ENCODE measurements at regions not wholly inside any gene's neighbourhood (a gene's known extent, or its start where the extent isn't known, plus 50 kb on each side); places are given as distances from the start of the nearest gene placed in this dataset.

- DNase-seq (ENCODE audit: low spot score in 2 of 2): no peak
- H3K36me3 Mint-ChIP-seq (ENCODE audit: insufficient read depth): peaks cover 2% of the 10 kb centered on the region
Observed at GRCh38 chr3:180294282-180295027, 257.7 kb upstream of the PEX5L start.

DNA sequence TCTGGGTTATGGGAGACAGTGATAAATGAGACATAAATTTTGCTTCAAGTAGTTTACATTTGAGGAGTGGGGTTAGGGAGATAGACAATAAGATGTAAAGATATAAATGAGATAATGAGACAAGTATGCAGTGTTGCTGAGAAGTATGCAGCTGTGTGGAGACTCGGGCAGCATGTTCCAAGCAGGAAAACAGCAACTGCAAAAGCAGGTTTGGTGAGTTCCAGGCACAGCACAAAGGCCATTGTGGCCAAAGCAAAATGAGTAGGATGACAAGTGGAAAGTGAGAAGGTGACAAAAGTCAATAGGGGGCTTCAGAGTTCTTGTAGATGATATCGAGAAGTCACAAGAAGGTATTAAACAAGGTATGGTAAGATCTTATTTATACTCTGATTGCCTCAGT lies 259.1 kb upstream of the PEX5L start:
- no peak overlapping the region for H3K4me3 Mint-ChIP-seq
- H3K27me3 Mint-ChIP-seq: no peaks in the 10 kb centered on the region
- H3K36me3 Mint-ChIP-seq (ENCODE audit: insufficient read depth): no peaks in the 10 kb centered on the region
- peaks cover 7% of the 10 kb centered on the region for H3K9me3 Mint-ChIP-seq
- ATAC-seq (replicated peaks; ENCODE audit: extremely low read depth, poor library complexity, severe bottlenecking) (no peak), DNase-seq (ENCODE audit: low spot score in 2 of 2) (no peak)
- H3K4me1 Mint-ChIP-seq: no peaks in the 10 kb centered on the region
- H3K27ac Mint-ChIP-seq (ENCODE audit: low read depth): no peak overlapping the region

More at GRCh38 chr3:180294282-180295027, 257.7 kb upstream of the PEX5L start:
- H3K4me3 Mint-ChIP-seq: no peak overlapping the region
- H3K9me3 Mint-ChIP-seq: peaks cover 11% of the 10 kb centered on the region
- no peak overlapping the region for H3K27ac Mint-ChIP-seq (ENCODE audit: low read depth)
- no peaks in the 10 kb centered on the region for H3K4me1 Mint-ChIP-seq
- ATAC-seq (replicated peaks; ENCODE audit: extremely low read depth, poor library complexity, severe bottlenecking): no peak
- no peaks in the 10 kb centered on the region for H3K27me3 Mint-ChIP-seq

- Mint-ChIP-seq H3K27ac (ENCODE audit: low read depth) (no peak overlapping the region), H3K36me3 (ENCODE audit: insufficient read depth) (no peaks in the 10 kb centered on the region), H3K4me1 (no peaks in the 10 kb centered on the region), H3K27me3 (no peaks in the 10 kb centered on the region), H3K9me3 (peaks cover 6% of the 10 kb centered on the region), H3K4me3 (no peak overlapping the region)
- ATAC-seq (replicated peaks; ENCODE audit: extremely low read depth, poor library complexity, severe bottlenecking): no peak
- no peak for DNase-seq (ENCODE audit: low spot score in 2 of 2)
Observed at GRCh38 chr3:180296971-180297370, 260.2 kb upstream of the PEX5L start.

DNA sequence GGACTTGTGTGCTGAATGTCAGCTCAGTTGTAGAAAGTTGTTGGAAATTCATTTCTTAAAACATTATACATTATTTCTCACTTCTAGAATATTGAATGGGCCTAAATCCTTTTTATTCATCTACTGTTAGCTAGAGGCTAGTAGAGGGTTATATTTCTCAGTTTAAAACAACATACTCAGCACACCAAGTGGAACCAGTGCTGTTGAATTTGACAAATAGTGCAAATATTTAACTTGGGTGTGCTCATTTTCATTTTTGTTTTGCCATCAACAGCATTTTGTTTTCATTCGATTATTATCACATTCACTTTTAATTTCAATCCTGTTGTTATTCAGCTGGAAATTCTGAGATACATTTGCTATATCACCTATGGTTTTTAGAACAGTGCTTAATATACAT lies 269.4 kb upstream of the PEX5L start:
- Mint-ChIP-seq H3K9me3 (no peaks in the 10 kb centered on the region), H3K27ac (ENCODE audit: low read depth) (no peak overlapping the region), H3K4me3 (no peak overlapping the region), H3K36me3 (ENCODE audit: insufficient read depth) (no peaks in the 10 kb centered on the region), H3K4me1 (no peaks in the 10 kb centered on the region), H3K27me3 (no peaks in the 10 kb centered on the region)
- DNase-seq (ENCODE audit: low spot score in 2 of 2) (no peak), ATAC-seq (replicated peaks; ENCODE audit: extremely low read depth, poor library complexity, severe bottlenecking) (no peak)

DNA sequence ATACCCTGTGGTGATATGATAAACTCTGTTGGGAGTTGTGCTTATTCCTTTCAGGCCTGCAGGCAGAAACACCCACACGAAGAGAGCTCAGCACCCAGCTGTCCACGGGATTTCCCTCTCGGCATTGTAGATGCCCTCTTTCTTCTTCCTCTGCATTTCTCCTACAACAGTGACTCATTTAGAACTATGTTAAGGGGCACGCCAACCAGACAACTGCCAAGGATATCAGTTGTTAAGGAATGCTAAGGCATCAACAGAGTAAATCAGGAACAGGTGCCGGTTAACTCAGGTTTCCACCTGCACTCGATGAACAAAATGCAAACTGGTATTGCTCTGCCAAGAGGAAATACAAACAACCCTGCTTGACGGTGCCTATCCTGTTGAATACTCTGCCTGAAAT lies 270.0 kb upstream of the PEX5L start:
- H3K27me3 Mint-ChIP-seq: no peaks in the 10 kb centered on the region
- no peak overlapping the region for H3K4me3 Mint-ChIP-seq
- H3K9me3 Mint-ChIP-seq: no peaks in the 10 kb centered on the region
- no peaks in the 10 kb centered on the region for H3K36me3 Mint-ChIP-seq (ENCODE audit: insufficient read depth)
- no peak overlapping the region for H3K27ac Mint-ChIP-seq (ENCODE audit: low read depth)
- no peaks in the 10 kb centered on the region for H3K4me1 Mint-ChIP-seq
- DNase-seq (ENCODE audit: low spot score in 2 of 2) (no peak), ATAC-seq (replicated peaks; ENCODE audit: extremely low read depth, poor library complexity, severe bottlenecking) (no peak)

GRCh38 chr3:180311242-180311641 lies 274.5 kb upstream of the PEX5L start:
- ATAC-seq (replicated peaks; ENCODE audit: extremely low read depth, poor library complexity, severe bottlenecking): no peak
- H3K4me1 Mint-ChIP-seq: no peaks in the 10 kb centered on the region
- H3K36me3 Mint-ChIP-seq (ENCODE audit: insufficient read depth): no peaks in the 10 kb centered on the region
- no peak overlapping the region for H3K27ac Mint-ChIP-seq (ENCODE audit: low read depth)
- H3K4me3 Mint-ChIP-seq: no peak overlapping the region
- DNase-seq (ENCODE audit: low spot score in 2 of 2): no peak
- no peaks in the 10 kb centered on the region for H3K9me3 Mint-ChIP-seq
- H3K27me3 Mint-ChIP-seq: no peaks in the 10 kb centered on the region

- H3K4me3 Mint-ChIP-seq: no peak overlapping the region
- no peaks in the 10 kb centered on the region for H3K27me3 Mint-ChIP-seq
- ATAC-seq (replicated peaks; ENCODE audit: extremely low read depth, poor library complexity, severe bottlenecking): no peak
- no peak for DNase-seq (ENCODE audit: low spot score in 2 of 2)
- H3K36me3 Mint-ChIP-seq (ENCODE audit: insufficient read depth): no peaks in the 10 kb centered on the region
- H3K9me3 Mint-ChIP-seq: no peaks in the 10 kb centered on the region
- no peaks in the 10 kb centered on the region for H3K4me1 Mint-ChIP-seq
- no peak overlapping the region for H3K27ac Mint-ChIP-seq (ENCODE audit: low read depth)
Observed at GRCh38 chr3:180316321-180316720, 279.6 kb upstream of the PEX5L start.

GRCh38 chr3:180319461-180319860 lies 282.5 kb upstream of the TTC14 start:
- no peaks in the 10 kb centered on the region for H3K36me3 Mint-ChIP-seq (ENCODE audit: insufficient read depth)
- no peak overlapping the region for H3K4me3 Mint-ChIP-seq
- peaks cover 6% of the 10 kb centered on the region for H3K9me3 Mint-ChIP-seq
- H3K4me1 Mint-ChIP-seq: no peaks in the 10 kb centered on the region
- no peak overlapping the region for H3K27ac Mint-ChIP-seq (ENCODE audit: low read depth)
- no peak for DNase-seq (ENCODE audit: low spot score in 2 of 2)
- no peaks in the 10 kb centered on the region for H3K27me3 Mint-ChIP-seq
- ATAC-seq (replicated peaks; ENCODE audit: extremely low read depth, poor library complexity, severe bottlenecking): no peak

GRCh38 chr3:180320631-180321030 lies 281.3 kb upstream of the TTC14 start:
- Mint-ChIP-seq H3K36me3 (ENCODE audit: insufficient read depth) (no peaks in the 10 kb centered on the region), H3K27ac (ENCODE audit: low read depth) (no peak overlapping the region), H3K4me3 (no peak overlapping the region), H3K9me3 (peaks cover 8% of the 10 kb centered on the region), H3K27me3 (no peaks in the 10 kb centered on the region), H3K4me1 (no peaks in the 10 kb centered on the region)
- DNase-seq (ENCODE audit: low spot score in 2 of 2) (no peak), ATAC-seq (replicated peaks; ENCODE audit: extremely low read depth, poor library complexity, severe bottlenecking) (no peak)

DNA sequence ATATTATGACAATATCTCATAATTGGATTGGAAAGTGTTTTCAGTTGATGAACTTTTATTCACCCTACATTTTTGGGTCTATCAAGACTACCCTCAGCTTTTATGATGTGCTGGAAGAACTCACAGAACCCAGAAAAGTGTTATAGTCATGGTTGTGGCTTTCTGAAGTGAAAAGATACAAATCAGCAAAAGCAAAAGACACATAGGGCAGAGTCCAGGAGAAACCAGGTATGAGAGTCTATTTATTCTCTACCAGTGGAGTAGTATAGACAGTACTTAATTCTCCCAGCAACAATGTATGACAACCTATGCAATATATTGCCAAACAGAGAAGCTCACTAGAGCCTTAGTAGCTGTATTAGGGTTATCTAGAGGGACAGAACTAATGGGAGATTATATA lies 280.4 kb upstream of the TTC14 start:
- ATAC-seq (replicated peaks; ENCODE audit: extremely low read depth, poor library complexity, severe bottlenecking): no peak
- no peaks in the 10 kb centered on the region for H3K27me3 Mint-ChIP-seq
- no peak overlapping the region for H3K27ac Mint-ChIP-seq (ENCODE audit: low read depth)
- no peaks in the 10 kb centered on the region for H3K4me1 Mint-ChIP-seq
- no peak for DNase-seq (ENCODE audit: low spot score in 2 of 2)
- H3K36me3 Mint-ChIP-seq (ENCODE audit: insufficient read depth): no peaks in the 10 kb centered on the region
- peaks cover 8% of the 10 kb centered on the region for H3K9me3 Mint-ChIP-seq
- H3K4me3 Mint-ChIP-seq: no peak overlapping the region

DNA sequence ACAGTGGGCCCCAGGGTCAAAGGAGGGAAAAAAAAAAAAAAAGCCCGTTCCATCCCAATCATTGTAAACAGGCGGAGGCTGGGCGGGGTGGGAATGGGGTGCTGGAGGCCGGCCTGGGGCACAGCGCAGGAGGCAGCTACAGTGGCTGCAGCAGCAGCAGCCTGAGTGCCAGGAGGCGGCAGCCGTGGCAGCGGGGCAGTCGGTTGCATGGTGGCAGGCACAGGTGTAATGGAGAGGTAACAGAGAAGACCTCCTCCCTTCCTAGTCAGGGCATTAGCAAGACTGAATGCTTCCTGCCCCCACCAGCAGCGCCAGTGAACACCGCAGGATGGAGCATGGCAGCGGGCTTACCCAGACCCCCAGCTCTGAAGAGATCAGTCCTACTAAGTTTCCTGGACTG lies 279.1 kb upstream of the TTC14 start:
- Mint-ChIP-seq H3K9me3 (peaks cover 8% of the 10 kb centered on the region), H3K27me3 (no peaks in the 10 kb centered on the region), H3K4me3 (no peak overlapping the region), H3K36me3 (ENCODE audit: insufficient read depth) (no peaks in the 10 kb centered on the region), H3K27ac (ENCODE audit: low read depth) (no peak overlapping the region), H3K4me1 (no peaks in the 10 kb centered on the region)
- ATAC-seq (replicated peaks; ENCODE audit: extremely low read depth, poor library complexity, severe bottlenecking) (no peak), DNase-seq (ENCODE audit: low spot score in 2 of 2) (no peak)

DNA sequence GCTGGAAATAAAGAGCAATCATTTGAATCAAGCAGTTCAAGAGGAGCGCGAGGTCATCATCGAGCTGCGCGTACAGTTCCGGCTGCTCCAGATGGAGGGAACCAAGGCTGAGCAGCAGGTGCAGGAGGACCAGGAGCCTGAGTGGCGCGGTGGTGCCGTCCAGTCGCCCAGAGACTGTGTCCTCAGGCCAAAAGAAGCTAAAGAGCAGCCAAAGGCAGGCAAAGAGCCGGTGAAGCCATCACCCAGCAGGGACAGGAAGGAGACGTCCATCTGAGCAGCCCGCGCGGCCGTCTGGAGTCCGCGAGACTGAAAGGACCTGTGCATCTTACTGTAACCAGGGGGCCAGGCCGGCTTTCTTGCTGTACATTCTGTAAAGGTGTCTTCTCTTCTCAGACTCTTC lies 277.2 kb upstream of the TTC14 start:
- no peaks in the 10 kb centered on the region for H3K4me1 Mint-ChIP-seq
- no peak for ATAC-seq (replicated peaks; ENCODE audit: extremely low read depth, poor library complexity, severe bottlenecking)
- peaks cover 8% of the 10 kb centered on the region for H3K9me3 Mint-ChIP-seq

GRCh38 chr3:180325533-180325932 lies 276.4 kb upstream of the TTC14 start:
- Mint-ChIP-seq H3K36me3 (ENCODE audit: insufficient read depth) (no peaks in the 10 kb centered on the region), H3K27me3 (no peaks in the 10 kb centered on the region), H3K4me1 (no peaks in the 10 kb centered on the region), H3K27ac (ENCODE audit: low read depth) (no peak overlapping the region), H3K9me3 (peaks cover 8% of the 10 kb centered on the region), H3K4me3 (no peak overlapping the region)
- DNase-seq (ENCODE audit: low spot score in 2 of 2): no peak
- ATAC-seq (replicated peaks; ENCODE audit: extremely low read depth, poor library complexity, severe bottlenecking): no peak

More for the DNA sequence above, 277.2 kb upstream of the TTC14 start:
- DNase-seq (ENCODE audit: low spot score in 2 of 2): no peak
- Mint-ChIP-seq H3K27me3 (no peaks in the 10 kb centered on the region), H3K36me3 (ENCODE audit: insufficient read depth) (no peaks in the 10 kb centered on the region), H3K4me3 (no peak overlapping the region), H3K27ac (ENCODE audit: low read depth) (no peak overlapping the region)
